NCI-H1092 (cell line): ENCODE measurements at regions not wholly inside any gene's neighbourhood (a gene's known extent, or its start where the extent isn't known, plus 50 kb on each side); places are given as distances from the start of the nearest gene placed in this dataset.
A peak's percentile ranks its signal among the peaks of the same experiment; 100 is the strongest.
"Not testable (repeated sequence)": the region's sequence is repeated elsewhere in the genome, so short reads cannot be mapped to it uniquely, and the experiment has no call there.

Experiments
- DNase-seq: peaks from one replicate; lab custom pipeline; 2025; lab: John Stamatoyannopoulos, UW

GRCh38 chrX:12052109-12052508, 86.2 kb upstream of the FRMPD4 start:
- no peak for DNase-seq

DNA sequence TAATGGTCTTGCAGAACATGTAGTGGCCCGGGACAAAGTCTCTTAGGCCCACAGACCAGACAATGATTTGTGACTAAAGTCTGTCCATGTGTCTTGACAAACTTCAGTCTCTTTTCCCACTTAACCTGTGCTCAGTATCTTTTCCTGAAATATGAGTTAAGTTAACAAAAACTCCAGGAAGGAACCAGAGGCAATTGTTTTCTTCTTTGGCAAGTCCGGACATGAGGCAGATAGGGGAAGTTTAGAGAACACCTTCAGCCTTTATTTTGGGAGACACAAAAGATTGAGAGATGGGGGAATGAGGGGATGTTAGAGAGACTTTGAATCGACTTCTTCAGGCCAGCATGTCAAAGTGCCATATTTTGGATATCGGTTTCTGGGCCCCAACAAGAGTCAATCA, 80.2 kb upstream of the FRMPD4 start:
- no peak for DNase-seq

DNA sequence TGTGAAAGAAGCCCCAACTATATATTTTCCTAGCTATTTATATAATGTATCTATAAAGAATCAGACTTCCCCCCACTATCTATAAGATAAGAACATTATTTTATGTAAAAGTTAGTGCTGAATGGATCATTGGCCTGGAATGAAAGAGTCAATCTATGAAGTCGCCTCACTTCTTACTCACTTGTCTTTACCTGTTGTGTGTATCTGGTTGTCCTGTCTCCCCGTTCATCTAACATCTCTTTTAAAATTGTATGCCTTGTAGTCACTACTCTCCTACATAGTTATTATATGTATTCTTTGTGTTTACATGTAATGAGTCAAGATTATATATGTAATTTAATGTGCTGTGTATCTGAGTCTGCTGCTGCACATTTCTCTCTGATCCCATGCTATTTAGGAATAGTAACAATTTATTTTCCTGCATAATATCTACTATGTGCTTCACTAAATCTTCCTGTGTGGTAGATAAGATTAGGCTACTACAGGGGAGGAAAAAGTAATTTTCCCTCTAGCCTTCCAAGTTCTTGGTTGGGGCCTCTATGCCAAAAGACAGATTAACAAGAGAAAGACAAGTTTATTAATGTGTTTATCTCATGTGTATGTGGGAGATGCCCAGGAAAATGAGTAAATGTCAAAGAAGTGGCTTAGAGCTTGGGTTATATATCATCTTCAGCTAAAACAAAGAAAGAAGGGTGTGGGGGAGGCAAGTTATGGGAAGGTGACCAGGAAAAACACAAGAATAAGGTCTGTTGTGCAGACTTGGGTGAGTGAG, 77.6 kb upstream of the FRMPD4 start:
- DNase-seq: no peak

GRCh38 chrX:12065251-12065650, 73.0 kb upstream of the FRMPD4 start:
- DNase-seq: no peak

DNA sequence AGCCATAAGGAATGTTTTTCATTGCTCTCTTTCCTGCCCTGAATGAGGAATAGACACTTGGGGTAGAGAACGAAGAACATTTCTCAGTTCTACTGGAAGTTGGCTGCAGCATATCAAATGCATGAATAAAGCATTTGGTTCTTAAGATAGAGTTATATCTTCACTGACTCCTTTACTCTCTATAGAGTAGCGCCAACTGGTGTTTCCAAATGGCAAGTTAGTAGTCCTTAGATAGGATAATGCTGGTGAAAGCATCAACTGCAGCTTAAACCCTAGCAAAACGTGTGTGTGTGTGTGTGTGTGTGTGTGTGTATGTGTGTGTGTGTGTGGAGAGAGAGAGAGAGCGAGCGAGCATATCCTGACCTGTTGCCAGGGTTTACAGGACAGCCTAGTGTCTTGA, 62.2 kb upstream of the FRMPD4 start:
- no peak for DNase-seq

GRCh38 chrX:12080265-12080664, 58.0 kb upstream of the FRMPD4 start:
- DNase-seq: peak; percentile 35

DNA sequence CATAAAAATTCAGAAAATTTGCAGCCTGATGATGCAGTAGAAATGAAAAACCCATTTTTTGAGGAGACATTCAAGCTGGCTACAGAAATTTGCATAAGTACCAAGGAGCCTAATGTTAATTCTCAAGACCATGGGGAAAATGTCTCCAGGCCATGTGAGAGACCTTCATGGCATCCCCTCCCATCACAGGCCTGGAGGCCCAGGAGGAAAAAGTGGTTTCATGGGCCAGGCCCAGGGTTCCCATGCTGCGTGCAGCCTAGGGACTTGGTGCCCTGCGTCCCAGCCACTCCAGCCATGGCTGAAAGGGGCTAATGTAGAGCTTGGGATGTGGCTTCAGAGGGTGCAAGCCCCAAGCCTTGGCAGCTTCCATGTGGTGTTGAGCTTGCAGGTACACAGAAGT, 55.3 kb upstream of the FRMPD4 start:
- not testable (repeated sequence) for DNase-seq
